Endodermal cell (in vitro differentiated cells): ENCODE measurements at regions not wholly inside any gene's neighbourhood (a gene's known extent, or its start where the extent isn't known, plus 50 kb on each side); places are given as distances from the start of the nearest gene placed in this dataset.

Experiments used
- DNase-seq: peaks from one replicate; pipeline ENCODE4 v3.0.0-alpha.2; 2017
- H3K27ac ChIP-seq: 2 replicates; pipeline ENCODE4 v1.5.1; 2013; ENCODE audit warnings: mild to moderate bottlenecking, low read depth, low read length, moderate library complexity
- H3K27me3 ChIP-seq: 2 replicates; pipeline ENCODE4 v1.6.1; 2013; ENCODE audit warnings: mild to moderate bottlenecking, low read length, moderate library complexity; ENCODE audit not compliant: insufficient read depth, control insufficient read depth, poor library complexity, severe bottlenecking
- H3K36me3 ChIP-seq: 2 replicates; pipeline ENCODE4 v1.7.0; 2013; ENCODE audit warnings: mild to moderate bottlenecking, low read length, moderate library complexity; ENCODE audit not compliant: control insufficient read depth, insufficient read depth
- H3K4me1 ChIP-seq: one replicate; pipeline ENCODE4 v1.7.0; 2013; ENCODE audit warnings: low read length; ENCODE audit not compliant: control insufficient read depth, insufficient read depth
- H3K4me3 ChIP-seq: 2 replicates; pipeline ENCODE4 v1.5.1; 2013; ENCODE audit warnings: mild to moderate bottlenecking, low read length, moderate library complexity
- H3K9ac ChIP-seq: 2 replicates; pipeline ENCODE4 v1.6.1; 2013; ENCODE audit warnings: mild to moderate bottlenecking, low read length, moderate library complexity; ENCODE audit not compliant: poor library complexity, severe bottlenecking; ENCODE audit errors: extremely low read depth
- H3K9me3 ChIP-seq: 2 replicates; pipeline ENCODE4 v1.6.1; 2013; ENCODE audit warnings: mild to moderate bottlenecking, low read length, moderate library complexity; ENCODE audit not compliant: control insufficient read depth
- H3K27ac Mint-ChIP-seq: 2 replicates; pipeline ENCODE4 v1.8.0; 2020; ENCODE audit warnings: mixed read lengths
- H3K27me3 Mint-ChIP-seq: 2 replicates; pipeline ENCODE4 v1.8.0; 2021; ENCODE audit warnings: mild to moderate bottlenecking, mixed read lengths; ENCODE audit not compliant: insufficient read depth
- H3K36me3 Mint-ChIP-seq: 2 replicates; pipeline ENCODE4 v1.8.0; 2020; ENCODE audit warnings: low read depth, mixed read lengths
- H3K4me1 Mint-ChIP-seq: 2 replicates; pipeline ENCODE4 v1.8.0; 2020; ENCODE audit warnings: mixed read lengths
- H3K4me3 Mint-ChIP-seq: 2 replicates; pipeline ENCODE4 v1.8.0; 2020; ENCODE audit warnings: mild to moderate bottlenecking, moderate library complexity, mixed read lengths
- H3K9me3 Mint-ChIP-seq: 2 replicates; pipeline ENCODE4 v1.8.0; 2020; ENCODE audit warnings: mild to moderate bottlenecking, mixed read lengths
- WGBS, 2 experiments: methylation state at CpG; one replicate each; pipeline versions ENCODE4 v1.1.5 to v1.1.7; 2013; ENCODE audit warnings: missing lambda C conversion rate in 2 of 2, mixed read lengths in 1 of 2; ENCODE audit not compliant: insufficient coverage in 1 of 2, insufficient read length in 1 of 2; 5-methylcytosine and 5-hydroxymethylcytosine counted together
- TF ChIP-seq, protein P1 (sequence below): fragments of 200-600 bp; sonication (generic); conservative IDR thresholded peaks from 2 replicates; pipeline ENCODE4 v1.5.0; 2021; ENCODE audit warnings: antibody characterized with exemption, mild to moderate bottlenecking

DNA sequence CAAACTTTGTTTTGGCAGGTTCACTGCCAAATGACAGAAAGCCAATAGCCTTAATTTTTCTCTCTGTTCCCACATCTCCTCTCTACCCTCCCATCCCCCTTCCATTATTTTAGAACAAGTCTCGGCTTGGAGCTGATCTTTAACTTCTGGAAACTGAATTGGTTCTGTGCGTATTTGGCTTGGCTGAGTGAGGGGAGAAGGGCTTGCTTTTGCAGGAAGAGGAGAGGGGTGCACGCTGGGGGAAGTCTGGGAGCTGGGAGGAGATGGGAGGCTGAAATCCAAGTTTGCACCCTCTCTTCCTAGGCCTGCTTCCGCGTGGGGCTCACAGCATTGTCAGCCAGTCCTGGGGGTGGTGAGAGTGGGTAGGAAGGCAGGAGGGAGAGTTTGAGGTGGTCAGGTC, 176.1 kb upstream of the SPRED2 start:
- no peaks in the 10 kb centered on the region for H3K36me3 ChIP-seq
- TF ChIP-seq, protein P1, sequence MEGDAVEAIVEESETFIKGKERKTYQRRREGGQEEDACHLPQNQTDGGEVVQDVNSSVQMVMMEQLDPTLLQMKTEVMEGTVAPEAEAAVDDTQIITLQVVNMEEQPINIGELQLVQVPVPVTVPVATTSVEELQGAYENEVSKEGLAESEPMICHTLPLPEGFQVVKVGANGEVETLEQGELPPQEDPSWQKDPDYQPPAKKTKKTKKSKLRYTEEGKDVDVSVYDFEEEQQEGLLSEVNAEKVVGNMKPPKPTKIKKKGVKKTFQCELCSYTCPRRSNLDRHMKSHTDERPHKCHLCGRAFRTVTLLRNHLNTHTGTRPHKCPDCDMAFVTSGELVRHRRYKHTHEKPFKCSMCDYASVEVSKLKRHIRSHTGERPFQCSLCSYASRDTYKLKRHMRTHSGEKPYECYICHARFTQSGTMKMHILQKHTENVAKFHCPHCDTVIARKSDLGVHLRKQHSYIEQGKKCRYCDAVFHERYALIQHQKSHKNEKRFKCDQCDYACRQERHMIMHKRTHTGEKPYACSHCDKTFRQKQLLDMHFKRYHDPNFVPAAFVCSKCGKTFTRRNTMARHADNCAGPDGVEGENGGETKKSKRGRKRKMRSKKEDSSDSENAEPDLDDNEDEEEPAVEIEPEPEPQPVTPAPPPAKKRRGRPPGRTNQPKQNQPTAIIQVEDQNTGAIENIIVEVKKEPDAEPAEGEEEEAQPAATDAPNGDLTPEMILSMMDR: no peak
- H3K4me1 ChIP-seq: no peaks in the 10 kb centered on the region
- 78% methylated on average over 5 of the region's 5 CpGs; no CpG with 5 or more reads in 1 of the 2 experiments for WGBS, 2 experiments
- Mint-ChIP-seq H3K36me3 (no peaks in the 10 kb centered on the region), H3K4me3 (no peak overlapping the region), H3K27ac (peak overlapping the region; percentile 4), H3K27me3 (peaks cover 7% of the 10 kb centered on the region), H3K9me3 (no peaks in the 10 kb centered on the region), H3K4me1 (peaks cover 48% of the 10 kb centered on the region)
- H3K4me3 ChIP-seq: no peak overlapping the region
- no peak overlapping the region for H3K27ac ChIP-seq
- H3K9me3 ChIP-seq: no peaks in the 10 kb centered on the region
- DNase-seq: no peak
- no peaks in the 10 kb centered on the region for H3K27me3 ChIP-seq
- H3K9ac ChIP-seq: no peak overlapping the region

DNA sequence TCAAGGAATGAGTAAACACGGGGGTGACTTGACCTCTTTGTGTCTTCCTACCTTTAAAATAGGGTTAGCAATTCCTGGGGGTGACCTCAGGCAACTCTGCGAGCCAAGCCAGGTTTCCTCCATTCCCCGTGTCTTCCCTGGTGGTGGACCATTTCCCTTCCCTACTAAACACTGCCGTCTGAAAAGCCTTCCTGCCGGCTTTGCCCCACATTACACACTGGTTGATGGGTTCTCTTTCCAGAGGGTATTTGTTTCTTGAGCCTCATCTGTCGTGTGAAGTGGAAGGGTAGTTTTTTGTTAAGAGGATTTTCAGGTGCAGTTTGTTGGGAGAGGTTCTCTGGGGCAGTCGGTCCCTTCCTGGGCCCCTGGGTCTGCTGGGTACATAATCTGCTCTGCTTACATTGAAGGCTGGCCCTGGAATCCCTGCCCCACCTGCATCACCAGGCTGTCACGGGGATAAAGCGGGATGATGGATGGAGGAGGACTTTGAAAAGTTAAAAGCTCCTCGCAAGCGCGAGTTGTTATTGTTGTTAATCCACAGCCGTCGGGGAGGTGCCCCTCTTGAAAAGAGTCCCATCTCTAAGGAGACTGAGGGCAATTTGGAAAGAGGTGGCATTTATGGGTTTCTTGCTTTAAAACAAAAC, 175.4 kb upstream of the SPRED2 start:
- no peak overlapping the region for H3K4me3 ChIP-seq
- H3K36me3 Mint-ChIP-seq: no peaks in the 10 kb centered on the region
- peaks cover 7% of the 10 kb centered on the region for H3K27me3 Mint-ChIP-seq
- no peaks in the 10 kb centered on the region for H3K4me1 ChIP-seq
- peaks cover 42% of the 10 kb centered on the region for H3K4me1 Mint-ChIP-seq
- H3K9me3 Mint-ChIP-seq: no peaks in the 10 kb centered on the region
- no peaks in the 10 kb centered on the region for H3K9me3 ChIP-seq
- TF ChIP-seq, protein P1: no peak
- H3K36me3 ChIP-seq: no peaks in the 10 kb centered on the region
- H3K27me3 ChIP-seq: no peaks in the 10 kb centered on the region
- WGBS, 2 experiments: 80 to 84% methylated on average over 4 to 14 of the region's 14 CpGs
- H3K27ac ChIP-seq: peak overlapping the region; percentile 64
- no peak overlapping the region for H3K9ac ChIP-seq
- no peak overlapping the region for H3K4me3 Mint-ChIP-seq
- DNase-seq: no peak
- H3K27ac Mint-ChIP-seq: peak overlapping the region; percentile 37

DNA sequence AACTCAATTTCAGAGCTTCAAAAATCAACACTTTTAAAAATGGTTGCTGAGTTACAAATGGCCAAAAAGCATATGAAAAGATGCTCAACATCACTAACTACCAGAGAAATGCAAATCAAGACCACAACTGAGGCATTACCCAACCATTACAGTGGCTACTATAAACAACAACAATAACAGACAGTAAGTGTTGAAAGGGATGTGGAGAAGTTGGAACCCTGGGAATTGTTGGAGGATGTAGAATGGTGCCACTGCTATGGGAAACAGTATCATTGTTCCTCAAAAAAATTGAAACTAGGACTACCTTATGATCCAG, 173.3 kb upstream of the SPRED2 start:
- Histone ChIP-seq H3K9me3 (no peaks in the 10 kb centered on the region), H3K27ac (peak overlapping the region; percentile 17), H3K36me3 (no peaks in the 10 kb centered on the region), H3K4me3 (no peak overlapping the region), H3K27me3 (no peaks in the 10 kb centered on the region), H3K9ac (no peak overlapping the region), H3K4me1 (no peaks in the 10 kb centered on the region)
- Mint-ChIP-seq H3K4me3 (no peak overlapping the region), H3K27me3 (peaks cover 10% of the 10 kb centered on the region), H3K27ac (no peak overlapping the region), H3K4me1 (peaks cover 26% of the 10 kb centered on the region), H3K9me3 (peaks cover 11% of the 10 kb centered on the region), H3K36me3 (peaks cover 10% of the 10 kb centered on the region)
- DNase-seq: no peak
- TF ChIP-seq, protein P1: no peak
